Lower leg skin (tissue), 4 donors: ENCODE measurements at regions not wholly inside any gene's neighbourhood (a gene's known extent, or its start where the extent isn't known, plus 50 kb on each side); places are given as distances from the start of the nearest gene placed in this dataset.

ENCODE experiments used
- DNase-seq, 2 donors: peaks; one replicate each; pipeline ENCODE4 v3.0.0-alpha.2; 2019; ENCODE audit warnings: low spot score in 2 of 2
- H3K4me3 ChIP-seq: fragments of 200-600 bp; sonication (generic); 2 replicates; pipeline ENCODE4 v1.5.1; 2017; ENCODE audit warnings: mild to moderate bottlenecking, low read depth; ENCODE audit not compliant: poor library complexity, severe bottlenecking
- POLR2A ChIP-seq, 2 donors: fragments of 450-650 bp; IDR thresholded peaks; one replicate each; pipeline ENCODE4 v1.6.1; 2016 to 2017; ENCODE audit warnings: antibody characterized with exemption in 2 of 2, mild to moderate bottlenecking in 1 of 2, moderate library complexity in 1 of 2
- whole genome bisulfite sequencing, 2 donors: methylation state at CpG; one replicate each; pipeline ENCODE4 v1.1.5; 2018; 5-methylcytosine and 5-hydroxymethylcytosine counted together
- intact Hi-C: fragments of 100-400 bp; cut with DNase I; formaldehyde crosslinking; loops from one replicate; pipeline ENCODE4 v1.15.0; 2023; ENCODE audit warnings: low total_unique reads
- TF ChIP-seq, protein P1 (sequence below), 3 donors: fragments of 450-650 bp; IDR thresholded peaks; one replicate each; pipeline ENCODE4 v1.5.1; 2016; ENCODE audit warnings: antibody characterized with exemption in 3 of 3, mild to moderate bottlenecking in 3 of 3, moderate library complexity in 2 of 3

DNA sequence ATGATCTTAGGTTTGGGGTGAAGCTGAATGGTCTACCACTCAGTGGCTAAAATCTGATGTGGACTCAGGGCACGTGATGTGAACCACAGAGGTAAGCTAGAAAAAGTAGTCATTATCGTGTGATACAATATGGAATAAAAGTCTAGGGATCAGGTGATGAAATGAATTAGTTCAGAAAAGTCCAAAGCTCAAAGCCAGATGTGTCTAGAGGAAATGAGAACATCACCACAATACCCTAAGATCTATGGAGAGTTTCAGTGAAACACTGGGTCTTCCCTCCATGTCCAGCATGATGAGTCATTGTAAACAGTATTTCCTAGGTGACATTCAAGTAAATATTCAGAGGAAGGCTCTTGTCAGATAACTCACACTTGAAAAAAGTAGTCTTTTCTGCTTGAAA lies 1257.4 kb upstream of the ZEB2 start:
- intact Hi-C loops: no loop called here
- H3K4me3 ChIP-seq: no peak overlapping the region
- TF ChIP-seq, protein P1, sequence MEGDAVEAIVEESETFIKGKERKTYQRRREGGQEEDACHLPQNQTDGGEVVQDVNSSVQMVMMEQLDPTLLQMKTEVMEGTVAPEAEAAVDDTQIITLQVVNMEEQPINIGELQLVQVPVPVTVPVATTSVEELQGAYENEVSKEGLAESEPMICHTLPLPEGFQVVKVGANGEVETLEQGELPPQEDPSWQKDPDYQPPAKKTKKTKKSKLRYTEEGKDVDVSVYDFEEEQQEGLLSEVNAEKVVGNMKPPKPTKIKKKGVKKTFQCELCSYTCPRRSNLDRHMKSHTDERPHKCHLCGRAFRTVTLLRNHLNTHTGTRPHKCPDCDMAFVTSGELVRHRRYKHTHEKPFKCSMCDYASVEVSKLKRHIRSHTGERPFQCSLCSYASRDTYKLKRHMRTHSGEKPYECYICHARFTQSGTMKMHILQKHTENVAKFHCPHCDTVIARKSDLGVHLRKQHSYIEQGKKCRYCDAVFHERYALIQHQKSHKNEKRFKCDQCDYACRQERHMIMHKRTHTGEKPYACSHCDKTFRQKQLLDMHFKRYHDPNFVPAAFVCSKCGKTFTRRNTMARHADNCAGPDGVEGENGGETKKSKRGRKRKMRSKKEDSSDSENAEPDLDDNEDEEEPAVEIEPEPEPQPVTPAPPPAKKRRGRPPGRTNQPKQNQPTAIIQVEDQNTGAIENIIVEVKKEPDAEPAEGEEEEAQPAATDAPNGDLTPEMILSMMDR (IDR thresholded peaks at IDR 0.05): no peak
- no peak for TF ChIP-seq POLR2A (IDR thresholded peaks at IDR 0.05)
- 71 to 75% methylated on average over 2 of the region's 2 CpGs for WGBS, 2 donors
- DNase-seq: no peak

DNA sequence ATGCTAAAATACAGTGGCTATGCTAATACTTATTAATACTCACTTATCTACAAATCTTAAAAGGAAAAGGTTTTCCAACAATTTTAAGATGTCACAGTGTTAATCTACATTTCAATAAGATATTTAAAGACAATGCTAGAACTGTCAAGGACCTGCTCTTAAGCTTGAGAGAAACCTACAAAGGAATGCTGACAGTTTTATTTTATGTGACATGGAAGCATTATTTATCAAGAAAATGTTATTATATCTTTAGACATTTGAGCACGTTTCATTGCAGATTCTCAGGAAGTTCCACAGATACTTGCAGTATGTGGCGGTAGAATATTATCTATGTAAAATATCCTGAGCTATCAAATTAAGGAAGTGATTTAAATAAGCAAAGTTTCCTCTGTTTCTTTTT lies 1255.7 kb upstream of the ZEB2 start:
- 62 to 70% methylated on average over 2 of the region's 2 CpGs for WGBS, 2 donors
- no peak for DNase-seq
- TF ChIP-seq, protein P1 (IDR thresholded peaks at IDR 0.05): no peak
- no peak for TF ChIP-seq POLR2A (IDR thresholded peaks at IDR 0.05)
- intact Hi-C loops: no loop called here
- H3K4me3 ChIP-seq: no peak overlapping the region

DNA sequence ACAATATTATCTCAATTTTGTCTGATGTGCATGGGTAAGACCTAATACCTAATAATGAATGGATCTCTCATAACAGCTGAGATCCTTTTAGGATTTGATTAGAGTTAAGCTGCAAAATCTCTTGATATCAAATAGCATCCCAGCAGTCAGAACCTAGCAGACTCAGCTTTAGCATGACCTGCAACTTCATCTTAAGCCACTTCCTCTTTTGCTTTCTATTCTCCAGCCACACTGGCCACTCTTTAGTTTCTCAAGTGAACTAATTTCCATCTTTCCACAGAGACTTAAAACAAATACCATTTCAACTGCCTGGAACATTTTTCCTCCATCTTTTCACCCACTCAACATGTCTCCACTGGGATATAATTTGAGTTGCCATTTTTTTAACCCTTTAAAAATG lies 1251.6 kb upstream of the ZEB2 start:
- no peak for TF ChIP-seq POLR2A (IDR thresholded peaks at IDR 0.05)
- TF ChIP-seq, protein P1 (IDR thresholded peaks at IDR 0.05): no peak
- DNase-seq: no peak
- H3K4me3 ChIP-seq: no peak overlapping the region
- intact Hi-C loops: no loop called here

DNA sequence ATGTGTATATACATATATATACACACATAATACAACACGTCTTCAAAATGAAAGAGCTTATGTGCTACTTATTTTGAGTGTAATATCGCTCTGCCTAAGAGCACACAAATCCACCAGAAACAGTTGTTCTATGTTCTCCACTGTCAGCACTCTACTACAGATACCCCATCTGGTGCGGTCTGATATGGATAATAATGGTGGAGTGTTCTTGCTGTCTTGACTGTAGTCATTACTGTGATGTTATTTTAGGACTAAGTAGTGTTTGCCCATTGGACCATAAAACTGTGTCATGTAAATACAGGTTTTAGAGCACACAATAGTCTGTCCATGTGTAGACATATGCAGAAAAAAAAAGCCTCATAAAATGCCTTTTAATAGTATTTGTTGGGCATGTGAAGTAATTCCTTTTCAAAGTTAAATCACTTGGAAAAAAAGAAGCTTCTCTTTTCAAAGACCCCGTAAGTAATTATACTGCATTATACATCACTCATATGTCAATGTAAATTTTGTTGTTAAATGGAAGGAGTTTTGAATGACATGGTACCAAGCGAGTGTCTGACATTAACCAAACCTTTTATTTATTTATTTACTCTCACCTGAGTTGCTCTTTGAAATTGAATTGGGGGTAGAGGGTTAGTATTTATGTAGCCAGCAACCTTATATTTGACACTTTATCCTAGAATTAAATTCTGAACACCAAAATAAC lies 1249.2 kb upstream of the ZEB2 start:
- no peak overlapping the region for H3K4me3 ChIP-seq
- DNase-seq: no peak
- intact Hi-C loops: no loop called here
- 89 to 90% methylated on average over 5 of the region's 5 CpGs for WGBS, 2 donors
- no peak for TF ChIP-seq POLR2A (IDR thresholded peaks at IDR 0.05)
- TF ChIP-seq, protein P1 (IDR thresholded peaks at IDR 0.05): no peak

DNA sequence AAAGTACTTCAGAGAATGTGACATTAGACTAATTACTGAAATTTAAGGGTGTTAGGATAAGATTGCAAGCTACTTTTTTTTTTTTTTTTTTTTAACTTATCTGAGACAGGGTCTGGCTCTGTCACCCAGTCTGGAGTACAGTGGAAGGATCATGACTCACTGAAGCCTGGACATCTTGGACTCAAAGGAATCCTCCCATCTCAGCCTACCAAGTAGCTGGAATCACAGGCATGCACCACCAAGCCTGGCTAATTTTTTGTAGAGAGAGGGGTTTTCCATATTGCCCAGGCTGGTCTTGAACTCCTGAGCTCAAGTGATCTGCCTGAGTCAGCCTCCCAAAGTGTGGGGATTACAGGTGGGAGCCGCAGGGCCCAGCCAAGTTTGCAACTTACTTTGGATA lies 1246.0 kb upstream of the ZEB2 start:
- intact Hi-C loops: no loop called here
- TF ChIP-seq, protein P1 (IDR thresholded peaks at IDR 0.05): no peak
- no peak for TF ChIP-seq POLR2A (IDR thresholded peaks at IDR 0.05)
- WGBS, 2 donors: 100% methylated on average over 1 of the region's 1 CpG
- DNase-seq: no peak
- H3K4me3 ChIP-seq: no peak overlapping the region

DNA sequence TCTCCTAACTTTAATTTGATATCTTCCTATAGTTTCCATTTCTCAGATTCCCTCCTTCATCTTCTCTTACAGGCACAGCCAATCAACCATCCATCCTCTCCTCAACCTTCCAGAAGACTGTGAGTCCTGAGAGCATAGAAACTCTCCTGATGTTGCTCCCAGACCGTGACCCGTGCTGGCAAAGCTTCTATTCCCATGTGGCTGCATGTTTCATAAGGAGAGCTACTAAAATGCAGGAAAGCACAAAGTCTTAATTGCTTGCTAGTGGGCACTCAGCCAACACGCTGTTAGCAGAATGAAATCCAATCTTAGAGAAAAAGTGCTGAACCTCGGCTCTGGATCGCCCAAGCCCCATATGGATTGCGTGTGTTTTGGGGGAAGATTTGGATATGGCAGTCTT lies 1244.7 kb upstream of the ZEB2 start:
- WGBS, 2 donors: 37 to 40% methylated on average over 6 of the region's 6 CpGs
- DNase-seq: no peak
- no peak overlapping the region for H3K4me3 ChIP-seq
- TF ChIP-seq POLR2A (IDR thresholded peaks at IDR 0.05): no peak
- TF ChIP-seq, protein P1 (IDR thresholded peaks at IDR 0.05): no peak
- intact Hi-C loops: loop anchor here (5.0 kb wide), 1 partner anchor 827 kb away; no protein-coding TSS in a partner anchor
